Gastroesophageal sphincter (tissue), 4 donors: ENCODE measurements at regions not wholly inside any gene's neighbourhood (a gene's known extent, or its start where the extent isn't known, plus 50 kb on each side); places are given as distances from the start of the nearest gene placed in this dataset.

Source experiments
- ATAC-seq: fragments of 150-250 bp; one replicate; pipeline ENCODE4 v1.9.1; 2016; ENCODE audit warnings: mild to moderate bottlenecking, moderate library complexity
- H3K27ac ChIP-seq, 4 donors: fragments of 200-600 bp; sonication (generic) in 3 of 4; 1 replicate in 3 of 4; 2 replicates in 1 of 4; pipeline ENCODE4 v1.5.1; 2016 to 2019
- H3K27me3 ChIP-seq: fragments of 200-600 bp; sonication (generic); one replicate; pipeline ENCODE4 v1.5.1; 2019
- H3K36me3 ChIP-seq, 2 donors: fragments of 200-600 bp; sonication (generic); one replicate each; pipeline ENCODE4 v1.5.1; 2019; ENCODE audit warnings: control low read depth in 1 of 2
- H3K4me1 ChIP-seq, 3 donors: fragments of 200-600 bp; sonication (generic); 1 replicate in 2 of 3; 2 replicates in 1 of 3; pipeline ENCODE4 v1.5.1; 2016 to 2019; ENCODE audit warnings: control low read depth in 2 of 3
- H3K4me3 ChIP-seq, 2 donors: fragments of 200-600 bp; sonication (generic); one replicate each; pipeline ENCODE4 v1.5.1; 2019; ENCODE audit warnings: mild to moderate bottlenecking in 1 of 2, moderate library complexity in 1 of 2
- H3K9me3 ChIP-seq, 3 donors: fragments of 200-600 bp; sonication (generic); one replicate each; pipeline ENCODE4 v1.5.1; 2017 to 2019; ENCODE audit warnings: control low read depth in 2 of 3
- EP300 ChIP-seq: sonication (generic); formaldehyde crosslinking; IDR thresholded peaks from one replicate; pipeline ENCODE4 v1.6.1; 2017; ENCODE audit warnings: antibody characterized with exemption, mild to moderate bottlenecking
- POLR2A ChIP-seq, 2 donors: fragments of 450-650 bp; IDR thresholded peaks; one replicate each; pipeline ENCODE4 v1.6.1; 2017; ENCODE audit warnings: antibody characterized with exemption in 2 of 2, mild to moderate bottlenecking in 2 of 2, moderate library complexity in 1 of 2
- POLR2AphosphoS5 ChIP-seq: sonication (generic); formaldehyde crosslinking; IDR thresholded peaks from one replicate; pipeline ENCODE4 v1.6.1; 2017; ENCODE audit warnings: antibody characterized with exemption
- WGBS, 2 donors: methylation state at CpG; one replicate each; pipeline ENCODE4 v1.1.5; 2018; ENCODE audit warnings: low coverage in 1 of 2; 5-methylcytosine and 5-hydroxymethylcytosine counted together
- TF ChIP-seq, protein P1 (sequence below), 4 experiments: fragments of 200-600 bp in 2 of 4; fragments of 450-650 bp in 2 of 4; sonication (generic) in 1 of 4; IDR thresholded peaks; one replicate each; pipeline ENCODE4 v1.5.1; 2017 to 2019; ENCODE audit warnings: antibody characterized with exemption in 4 of 4, mild to moderate bottlenecking in 2 of 4, moderate library complexity in 2 of 4

DNA sequence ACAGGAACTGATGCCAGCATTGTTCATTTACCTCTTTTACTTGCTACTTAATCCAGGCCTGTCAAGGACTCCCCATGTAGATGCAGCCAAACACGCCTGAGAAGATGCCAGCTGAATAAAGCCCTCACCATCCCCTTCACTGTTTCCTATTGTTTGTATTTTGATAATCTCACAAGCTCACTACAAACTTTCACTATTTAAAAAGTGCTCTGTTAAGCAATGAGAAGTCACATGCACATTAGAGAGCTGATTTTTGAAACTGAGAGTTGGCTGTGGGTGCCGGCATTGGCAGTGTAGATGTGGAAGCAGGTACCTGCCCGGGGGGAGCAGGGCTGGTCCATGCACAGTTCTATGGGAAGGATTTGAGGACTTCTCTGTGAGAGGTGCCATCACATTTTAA is 169.8 kb upstream of the GRB10 start:
- H3K9me3 ChIP-seq = peaks cover 0 to 22% (median 0%) of the 10 kb centered on the region in 3 donors
- 54 to 55% methylated on average over 3 of the region's 3 CpGs for WGBS, 2 donors
- H3K27me3 ChIP-seq = no peaks in the 10 kb centered on the region
- H3K36me3 ChIP-seq = no peaks in the 10 kb centered on the region
- TF ChIP-seq EP300 (no peak), POLR2A (IDR thresholded peaks at IDR 0.05) (no peak), POLR2AphosphoS5 (no peak)
- TF ChIP-seq, protein P1, sequence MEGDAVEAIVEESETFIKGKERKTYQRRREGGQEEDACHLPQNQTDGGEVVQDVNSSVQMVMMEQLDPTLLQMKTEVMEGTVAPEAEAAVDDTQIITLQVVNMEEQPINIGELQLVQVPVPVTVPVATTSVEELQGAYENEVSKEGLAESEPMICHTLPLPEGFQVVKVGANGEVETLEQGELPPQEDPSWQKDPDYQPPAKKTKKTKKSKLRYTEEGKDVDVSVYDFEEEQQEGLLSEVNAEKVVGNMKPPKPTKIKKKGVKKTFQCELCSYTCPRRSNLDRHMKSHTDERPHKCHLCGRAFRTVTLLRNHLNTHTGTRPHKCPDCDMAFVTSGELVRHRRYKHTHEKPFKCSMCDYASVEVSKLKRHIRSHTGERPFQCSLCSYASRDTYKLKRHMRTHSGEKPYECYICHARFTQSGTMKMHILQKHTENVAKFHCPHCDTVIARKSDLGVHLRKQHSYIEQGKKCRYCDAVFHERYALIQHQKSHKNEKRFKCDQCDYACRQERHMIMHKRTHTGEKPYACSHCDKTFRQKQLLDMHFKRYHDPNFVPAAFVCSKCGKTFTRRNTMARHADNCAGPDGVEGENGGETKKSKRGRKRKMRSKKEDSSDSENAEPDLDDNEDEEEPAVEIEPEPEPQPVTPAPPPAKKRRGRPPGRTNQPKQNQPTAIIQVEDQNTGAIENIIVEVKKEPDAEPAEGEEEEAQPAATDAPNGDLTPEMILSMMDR (IDR thresholded peaks at IDR 0.05) = no peak
- no peak overlapping the region for H3K27ac ChIP-seq
- H3K4me3 ChIP-seq = no peak overlapping the region
- no peaks in the 10 kb centered on the region for H3K4me1 ChIP-seq
- ATAC-seq = no peak

DNA sequence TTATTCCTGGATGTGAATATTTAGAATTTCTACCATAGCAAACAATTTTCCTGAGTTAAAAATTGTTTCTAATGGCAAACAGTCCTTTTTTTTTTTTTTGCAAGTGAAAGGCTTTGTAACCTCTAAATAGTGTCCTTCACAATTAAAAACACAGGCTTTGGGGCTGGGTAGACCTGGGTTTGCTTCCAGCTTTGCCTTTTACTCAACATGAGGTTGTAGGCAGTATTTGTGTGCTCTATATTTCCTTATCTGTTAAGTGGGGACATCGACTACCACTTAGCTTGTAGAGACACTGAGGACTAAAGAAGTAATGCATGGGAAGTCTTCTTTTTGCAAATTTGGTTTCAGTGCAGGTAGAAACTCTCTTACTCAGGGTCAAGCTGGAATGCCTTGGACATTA is 169.4 kb upstream of the GRB10 start:
- whole genome bisulfite sequencing, 2 donors = 70 to 71% methylated on average over 1 of the region's 1 CpG
- Histone ChIP-seq H3K4me3 (no peak overlapping the region), H3K4me1 (no peaks in the 10 kb centered on the region), H3K27ac (no peak overlapping the region), H3K36me3 (no peaks in the 10 kb centered on the region), H3K9me3 (peaks cover 0 to 22% (median 0%) of the 10 kb centered on the region in 3 donors), H3K27me3 (no peaks in the 10 kb centered on the region)
- TF ChIP-seq EP300 (no peak), POLR2AphosphoS5 (no peak), POLR2A (IDR thresholded peaks at IDR 0.05) (no peak)
- TF ChIP-seq, protein P1 (IDR thresholded peaks at IDR 0.05) = no peak
- no peak for ATAC-seq

DNA sequence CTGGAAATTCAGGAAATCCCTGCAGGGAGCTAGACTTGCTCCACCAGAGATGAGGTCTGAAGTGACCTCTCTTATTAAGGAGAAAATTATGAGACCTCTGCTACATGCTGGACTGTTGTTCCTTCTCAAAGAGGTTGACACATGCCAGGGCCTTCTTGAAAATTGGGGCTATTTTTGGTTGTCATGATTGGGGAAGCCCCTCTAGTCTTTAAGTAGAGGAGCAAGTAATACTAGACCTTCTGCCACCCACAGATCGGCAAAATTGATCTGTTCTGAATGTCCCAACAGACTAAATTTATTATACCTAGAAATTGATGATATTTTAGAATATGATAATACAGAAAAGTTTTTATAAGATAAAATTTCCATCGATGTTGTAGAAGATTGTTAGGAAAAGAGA is 160.8 kb upstream of the GRB10 start:
- ATAC-seq = no peak
- Histone ChIP-seq H3K36me3 (no peaks in the 10 kb centered on the region), H3K9me3 (peaks cover 0 to 6% (median 0%) of the 10 kb centered on the region in 3 donors), H3K4me3 (no peak overlapping the region), H3K4me1 (no peaks in the 10 kb centered on the region), H3K27ac (no peak overlapping the region), H3K27me3 (no peaks in the 10 kb centered on the region)
- no peak for TF ChIP-seq POLR2A (IDR thresholded peaks at IDR 0.05)
- TF ChIP-seq EP300 = no peak
- TF ChIP-seq, protein P1 (IDR thresholded peaks at IDR 0.05) = no peak
- TF ChIP-seq POLR2AphosphoS5 = no peak
- WGBS, 2 donors = 89 to 94% methylated on average over 2 of the region's 2 CpGs

DNA sequence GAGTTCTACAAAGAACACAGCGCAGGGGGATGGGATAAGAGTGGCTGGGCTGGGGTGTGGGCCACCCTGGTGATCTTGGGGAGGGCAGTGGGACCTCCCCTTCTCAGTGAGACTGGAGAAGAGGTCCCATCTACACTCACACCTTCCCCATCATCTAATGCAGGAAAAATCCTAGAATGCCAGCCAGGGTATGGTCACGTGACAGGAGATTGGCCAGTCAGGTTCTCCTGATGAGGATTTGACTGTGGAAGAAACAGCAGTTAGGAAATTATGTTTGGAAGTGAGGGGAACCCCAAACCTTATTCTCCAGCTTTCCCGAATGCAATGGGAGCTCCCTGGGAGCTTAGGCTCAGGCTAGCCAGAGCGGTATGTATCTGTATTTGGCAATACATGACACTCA is 158.8 kb upstream of the GRB10 start:
- Histone ChIP-seq H3K4me3 (no peak overlapping the region), H3K9me3 (no peaks in the 10 kb centered on the region)
- TF ChIP-seq POLR2AphosphoS5 (no peak), POLR2A (IDR thresholded peaks at IDR 0.05) (no peak), EP300 (no peak)
- TF ChIP-seq, protein P1 (IDR thresholded peaks at IDR 0.05) = no peak

DNA sequence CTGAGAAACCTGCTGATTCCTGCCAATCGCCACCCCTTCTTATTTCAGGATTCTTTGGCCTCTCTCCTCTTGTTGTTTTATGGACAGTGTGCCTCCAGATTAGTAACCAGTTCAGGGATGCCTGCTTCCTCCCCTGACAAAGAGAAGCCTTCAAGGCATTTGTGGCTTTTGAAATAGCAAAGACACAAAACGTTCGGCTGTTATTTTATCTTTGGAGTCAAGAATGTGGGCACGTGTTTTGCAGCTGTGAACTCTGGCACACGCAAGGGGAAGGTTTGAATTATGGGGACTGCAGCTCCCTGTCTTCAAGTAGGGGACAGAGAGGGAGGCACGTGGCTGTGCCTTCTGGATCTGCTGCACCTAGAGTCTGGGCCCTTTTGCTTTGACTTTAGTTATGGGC is 157.9 kb upstream of the GRB10 start:
- Histone ChIP-seq H3K27ac (no peak overlapping the region), H3K4me1 (no peaks in the 10 kb centered on the region), H3K27me3 (no peaks in the 10 kb centered on the region), H3K9me3 (peaks cover 0 to 4% (median 0%) of the 10 kb centered on the region in 3 donors), H3K4me3 (no peak overlapping the region), H3K36me3 (no peaks in the 10 kb centered on the region)
- no peak for ATAC-seq
- 63% methylated on average over 3 of the region's 6 CpGs; no CpG with 5 or more reads in 1 of the 2 donors for WGBS, 2 donors
- TF ChIP-seq, protein P1 (IDR thresholded peaks at IDR 0.05) = no peak
- TF ChIP-seq POLR2A (IDR thresholded peaks at IDR 0.05) (no peak), EP300 (no peak), POLR2AphosphoS5 (no peak)

More for the DNA sequence above, 158.8 kb upstream of the GRB10 start:
- no peak for ATAC-seq
- no peaks in the 10 kb centered on the region for H3K4me1 ChIP-seq
- no peaks in the 10 kb centered on the region for H3K27me3 ChIP-seq
- WGBS, 2 donors = 83 to 94% methylated on average over 2 to 4 of the region's 4 CpGs
- no peaks in the 10 kb centered on the region for H3K36me3 ChIP-seq
- no peak overlapping the region for H3K27ac ChIP-seq
